H1 (cell line): ENCODE measurements at regions not wholly inside any gene's neighbourhood (a gene's known extent, or its start where the extent isn't known, plus 50 kb on each side); places are given as distances from the start of the nearest gene placed in this dataset.

Experiments
- CTCF ChIA-PET: fragments of 300-600 bp; sonication (Branson Sonifier 250); formaldehyde crosslinking; loops from one replicate; lab custom pipeline; 2021; ENCODE audit not compliant: partially characterized antibody; lab: Charles Lee
- POLR2A ChIA-PET: fragments of 300-600 bp; sonication (Branson Sonifier 250); formaldehyde crosslinking; loops from one replicate; lab custom pipeline; 2021; ENCODE audit warnings: inconsistent platforms; ENCODE audit not compliant: partially characterized antibody; lab: Charles Lee
- DNase-seq, 2 experiments: peaks; one replicate each; pipeline versions ENCODE4 v3.0.0 to v3.0.0-alpha.2; 2010 to 2022; ENCODE audit warnings: low spot score in 2 of 2, low read depth in 1 of 2, mixed read lengths in 1 of 2
- FAIRE-seq: peaks from 2 replicates; lab custom pipeline; 2011; peaks lifted over from hg19 to GRCh38; lab: Jason Lieb, UNC
- H2AFZ ChIP-seq: 2 replicates; pipeline ENCODE4 v1.8.1; 2012; ENCODE audit warnings: low read length, inconsistent platforms
- H2AK5ac ChIP-seq: 2 replicates; pipeline ENCODE4 v1.6.1; 2013; ENCODE audit warnings: low read depth, low read length
- H2BK120ac ChIP-seq: replicated peaks from 2 replicates; pipeline ENCODE3; 2013; ENCODE audit warnings: low read depth, low read length, inconsistent platforms
- H2BK12ac ChIP-seq: 2 replicates; pipeline ENCODE4 v1.6.1; 2013; ENCODE audit warnings: low read depth, low read length
- H2BK15ac ChIP-seq: 2 replicates; pipeline ENCODE4 v1.6.1; 2013; ENCODE audit warnings: low read length
- H2BK20ac ChIP-seq: 2 replicates; pipeline ENCODE4 v1.6.1; 2013; ENCODE audit warnings: low read length
- H2BK5ac ChIP-seq: 2 replicates; pipeline ENCODE4 v1.6.1; 2013; ENCODE audit warnings: low read depth, low read length
- H3K14ac ChIP-seq: 2 replicates; pipeline ENCODE4 v1.6.1; 2013; ENCODE audit warnings: inconsistent platforms; ENCODE audit not compliant: insufficient read length
- H3K18ac ChIP-seq: 2 replicates; pipeline ENCODE4 v1.6.1; 2013; ENCODE audit warnings: low read length; ENCODE audit errors: extremely low read depth
- H3K23ac ChIP-seq: 2 replicates; pipeline ENCODE4 v1.6.1; 2013; ENCODE audit warnings: inconsistent platforms; ENCODE audit not compliant: insufficient read length
- H3K23me2 ChIP-seq: 2 replicates; pipeline ENCODE4 v1.6.1; 2013; ENCODE audit warnings: low read depth, low read length
- H3K27ac ChIP-seq: 2 replicates; pipeline ENCODE4 v1.6.1; 2011; ENCODE audit warnings: low read depth, low read length, inconsistent platforms
- H3K27me3 ChIP-seq, 4 experiments: replicated peaks in 1 of 4; 1 replicate in 1 of 4; 2 replicates in 3 of 4; pipeline versions ENCODE4 v1.6.1 to v1.8.1; 2011 to 2013; ENCODE audit warnings: low read length in 3 of 4, mild to moderate bottlenecking in 3 of 4, inconsistent platforms in 2 of 4, mixed read lengths in 2 of 4, moderate library complexity in 1 of 4; ENCODE audit not compliant: control insufficient read depth in 3 of 4, insufficient read depth in 3 of 4; ENCODE audit errors: extremely low read depth in 1 of 4
- H3K36me3 ChIP-seq, 4 experiments: 2 replicates each; pipeline versions ENCODE4 v1.6.1 to v1.8.1; 2011 to 2013; ENCODE audit warnings: mild to moderate bottlenecking in 4 of 4, low read length in 3 of 4, moderate library complexity in 2 of 4, control low read depth in 1 of 4, inconsistent platforms in 1 of 4; ENCODE audit not compliant: insufficient read depth in 4 of 4, control insufficient read depth in 2 of 4
- H3K4ac ChIP-seq: replicated peaks from 2 replicates; pipeline ENCODE3; 2013; ENCODE audit warnings: low read length, low read depth, mixed read lengths, inconsistent platforms; ENCODE audit not compliant: insufficient read length
- H3K4me1 ChIP-seq, 4 experiments: replicated peaks in 1 of 4; 1 replicate in 1 of 4; 2 replicates in 3 of 4; pipeline versions ENCODE4 v1.6.1 to v1.8.1; 2011 to 2013; ENCODE audit warnings: low read length in 3 of 4, inconsistent platforms in 2 of 4, mixed read lengths in 1 of 4; ENCODE audit not compliant: insufficient read depth in 4 of 4, control insufficient read depth in 3 of 4
- H3K4me2 ChIP-seq, 2 experiments: 2 replicates each; pipeline versions ENCODE4 v1.6.1 to v1.8.1; 2011 to 2013; ENCODE audit warnings: low read depth in 2 of 2, low read length in 2 of 2, control low read depth in 1 of 2, inconsistent platforms in 1 of 2, mild to moderate bottlenecking in 1 of 2; ENCODE audit not compliant: insufficient read depth in 1 of 2
- H3K4me3 ChIP-seq, 4 experiments: fragments of 200-600, 300-600 bp in 1 of 4; sonication (generic), shearing (Covaris generic), sonication (Bioruptor Twin) in 1 of 4; 2 replicates each; pipeline versions ENCODE4 v1.5.1 to v1.8.1; 2011 to 2016; ENCODE audit warnings: low read length in 4 of 4, low read depth in 3 of 4, control low read depth in 2 of 4, inconsistent platforms in 2 of 4, mild to moderate bottlenecking in 2 of 4, mixed read lengths in 1 of 4, moderate library complexity in 1 of 4; ENCODE audit not compliant: insufficient read depth in 2 of 4; ENCODE audit errors: extremely low read depth in 1 of 4
- H3K56ac ChIP-seq: replicated peaks from 2 replicates; pipeline ENCODE3; 2013; ENCODE audit warnings: low read depth, mild to moderate bottlenecking, mixed read lengths, low read length, inconsistent platforms; ENCODE audit not compliant: insufficient read length
- H3K79me1 ChIP-seq: 2 replicates; pipeline ENCODE4 v1.6.1; 2013; ENCODE audit warnings: low read depth, low read length, control low read depth
- H3K79me2 ChIP-seq, 2 experiments: 2 replicates each; pipeline versions ENCODE4 v1.6.1 to v1.8.1; 2012 to 2013; ENCODE audit warnings: low read length in 2 of 2, mild to moderate bottlenecking in 2 of 2, inconsistent platforms in 1 of 2; ENCODE audit not compliant: insufficient read depth in 2 of 2, control insufficient read depth in 1 of 2
- H3K9ac ChIP-seq, 4 experiments: replicated peaks in 1 of 4; 1 replicate in 1 of 4; 2 replicates in 3 of 4; pipeline versions ENCODE4 v1.6.1 to v1.8.1; 2011 to 2013; ENCODE audit warnings: low read depth in 3 of 4, low read length in 3 of 4, control low read depth in 2 of 4, mild to moderate bottlenecking in 2 of 4, moderate library complexity in 2 of 4, inconsistent platforms in 1 of 4; ENCODE audit errors: extremely low read depth in 1 of 4
- H3K9me3 ChIP-seq, 2 experiments: 2 replicates each; pipeline versions ENCODE4 v1.6.1 to v1.8.1; 2012 to 2013; ENCODE audit warnings: mild to moderate bottlenecking in 2 of 2, moderate library complexity in 2 of 2, control low read depth in 1 of 2, inconsistent platforms in 1 of 2, low read depth in 1 of 2, low read length in 1 of 2, mixed read lengths in 1 of 2; ENCODE audit not compliant: insufficient read depth in 2 of 2
- H4K20me1 ChIP-seq, 2 experiments: replicated peaks in 1 of 2; 2 replicates each; pipeline versions ENCODE3 to v1.8.1; 2011 to 2013; ENCODE audit warnings: inconsistent platforms in 2 of 2, low read length in 2 of 2, mild to moderate bottlenecking in 1 of 2; ENCODE audit not compliant: insufficient read depth in 2 of 2, control insufficient read depth in 1 of 2
- H4K5ac ChIP-seq: 2 replicates; pipeline ENCODE4 v1.6.1; 2013; ENCODE audit warnings: low read length, low read depth, mixed read lengths, inconsistent platforms; ENCODE audit not compliant: insufficient read length
- H4K8ac ChIP-seq: 2 replicates; pipeline ENCODE4 v1.8.0; 2013; ENCODE audit warnings: mild to moderate bottlenecking, moderate library complexity, low read length, inconsistent platforms; ENCODE audit not compliant: insufficient read depth; ENCODE audit errors: extremely low read depth
- H4K91ac ChIP-seq: replicated peaks from 2 replicates; pipeline ENCODE3; 2013; ENCODE audit warnings: low read length, mixed read lengths, inconsistent platforms; ENCODE audit not compliant: insufficient read length
- ATF2 ChIP-seq: IDR thresholded peaks from 2 replicates; pipeline ENCODE4 v1.6.1; 2012; ENCODE audit warnings: low read length, inconsistent platforms
- BACH1 ChIP-seq: IDR thresholded peaks from 2 replicates; pipeline ENCODE4 v1.6.1; 2012; ENCODE audit warnings: low read length, improper control_type of control experiment
- CBX8 ChIP-seq: fragments of 300-800, 300-1000 bp; sonication (generic); IDR thresholded peaks from 2 replicates; pipeline ENCODE4 v1.7.1; 2016; ENCODE audit warnings: low read depth, low read length, borderline replicate concordance
- CHD1 ChIP-seq: IDR thresholded peaks from 2 replicates; pipeline ENCODE4 v1.6.1; 2012; ENCODE audit warnings: low read depth, low read length, improper control_type of control experiment
- GABPA ChIP-seq: IDR thresholded peaks from 2 replicates; pipeline ENCODE4 v1.6.1; 2011; ENCODE audit warnings: mild to moderate bottlenecking, low read length, moderate library complexity, borderline replicate concordance; ENCODE audit not compliant: insufficient read depth
- JUN ChIP-seq: IDR thresholded peaks from 2 replicates; pipeline ENCODE4 v1.6.1; 2011; ENCODE audit warnings: low read depth, mild to moderate bottlenecking, improper control_type of control experiment, low read length
- KDM1A ChIP-seq: fragments of 200-600, 300-600 bp; sonication (generic); IDR thresholded peaks from 2 replicates; pipeline ENCODE4 v1.7.1; 2016; ENCODE audit warnings: mild to moderate bottlenecking, low read length, borderline replicate concordance
- POLR2A ChIP-seq, 2 experiments: IDR thresholded peaks; 1 replicate in 1 of 2; 2 replicates in 1 of 2; pipeline ENCODE4 v1.6.1; 2011; ENCODE audit warnings: low read depth in 2 of 2, low read length in 2 of 2, mild to moderate bottlenecking in 2 of 2; ENCODE audit errors: control extremely low read depth in 1 of 2
- POLR2AphosphoS5 ChIP-seq: IDR thresholded peaks from 2 replicates; pipeline ENCODE4 v1.6.1; 2011; ENCODE audit warnings: low read depth, low read length
- POU5F1 ChIP-seq: IDR thresholded peaks from 2 replicates; pipeline ENCODE4 v1.6.1; 2011; ENCODE audit warnings: low read depth, mild to moderate bottlenecking, low read length, moderate library complexity
- SAP30 ChIP-seq: fragments of 300-600 bp; sonication (generic); IDR thresholded peaks from 2 replicates; pipeline ENCODE4 v1.7.1; 2012; ENCODE audit warnings: low read length, moderate library complexity, mild to moderate bottlenecking, inconsistent platforms; ENCODE audit not compliant: insufficient read depth, insufficient replicate concordance
- TAF1 ChIP-seq: IDR thresholded peaks from 2 replicates; pipeline ENCODE4 v1.6.1; 2011; ENCODE audit warnings: mild to moderate bottlenecking, low read depth, low read length
- TAF7 ChIP-seq: optimal IDR thresholded peaks from 2 replicates; pipeline ENCODE3; 2011; ENCODE audit warnings: low read depth, mild to moderate bottlenecking, inconsistent platforms, low read length, moderate library complexity, borderline replicate concordance
- TBP ChIP-seq: IDR thresholded peaks from 2 replicates; pipeline ENCODE4 v1.6.1; 2011; ENCODE audit warnings: low read depth, low read length, improper control_type of control experiment
- TEAD4 ChIP-seq: IDR thresholded peaks from 2 replicates; pipeline ENCODE4 v1.6.1; 2012; ENCODE audit warnings: low read depth, low read length, inconsistent platforms, mixed read lengths
- WGBS, 2 experiments: shearing (Covaris generic) in 1 of 2; methylation state at CpG; one replicate each; pipeline versions ENCODE4 v1.1.6 to v1.1.7; 2013 to 2015; ENCODE audit warnings: low lambda C conversion rate in 2 of 2, mixed read lengths in 2 of 2, inconsistent platforms in 1 of 2, low coverage in 1 of 2, missing lambda C conversion rate in 1 of 2; ENCODE audit not compliant: insufficient replicate concordance in 2 of 2, insufficient coverage in 1 of 2, insufficient read length in 1 of 2; ENCODE audit errors: extremely low coverage in 1 of 2, missing lambda C conversion rate in 1 of 2; 5-methylcytosine and 5-hydroxymethylcytosine counted together

GRCh38 chr2:12293874-12294273 is 422.9 kb upstream of the TRIB2 start:
- no peak overlapping the region for H2BK20ac ChIP-seq
- H3K9ac ChIP-seq = no peak overlapping the region
- H4K5ac ChIP-seq = no peak overlapping the region
- H4K20me1 ChIP-seq = no peaks in the 10 kb centered on the region
- no peak overlapping the region for H3K27ac ChIP-seq
- no peaks in the 10 kb centered on the region; the same call in 1 of the 2 replicates for H3K23me2 ChIP-seq
- H2AFZ ChIP-seq = no peak overlapping the region
- no peak overlapping the region for H3K14ac ChIP-seq
- H4K91ac ChIP-seq = no peak overlapping the region
- H3K9me3 ChIP-seq = no peaks in the 10 kb centered on the region
- H2BK5ac ChIP-seq = no peak overlapping the region
- H3K18ac ChIP-seq = no peak overlapping the region
- no peak overlapping the region for H3K4ac ChIP-seq
- no peak overlapping the region for H2AK5ac ChIP-seq
- 95% methylated on average over 1 of the region's 1 CpG; no CpG with 5 or more reads in 1 of the 2 experiments for WGBS, 2 experiments
- H3K79me1 ChIP-seq = no peaks in the 10 kb centered on the region
- H3K23ac ChIP-seq = no peak overlapping the region
- DNase-seq = no peak
- no peak overlapping the region for H3K4me3 ChIP-seq
- H3K4me1 ChIP-seq = no peaks in the 10 kb centered on the region
- POLR2A ChIA-PET = no interaction called here
- no peak overlapping the region for H2BK120ac ChIP-seq
- no peak overlapping the region for H3K56ac ChIP-seq
- H2BK15ac ChIP-seq = no peak overlapping the region
- no peak overlapping the region for H2BK12ac ChIP-seq
- H3K36me3 ChIP-seq = no peaks in the 10 kb centered on the region
- CTCF ChIA-PET = interaction anchor here (0.8 kb wide), 1 partner anchor 32 kb away, joined by 3 read pairs; no protein-coding TSS in a partner anchor
- no peak for FAIRE-seq
- no peak overlapping the region for H4K8ac ChIP-seq
- H3K27me3 ChIP-seq = no peaks in the 10 kb centered on the region
- H3K4me2 ChIP-seq = no peak overlapping the region
- no peaks in the 10 kb centered on the region for H3K79me2 ChIP-seq
- no peak for TF ChIP-seq POLR2AphosphoS5
- no peak for TF ChIP-seq TAF1
- no peak for TF ChIP-seq ATF2
- no peak for TF ChIP-seq BACH1
- TF ChIP-seq POLR2A (IDR thresholded peaks at IDR 0.05; ENCODE audit: control extremely low read depth in 1 of 2, low read depth in 2 of 2, low read length in 2 of 2) = no peak
- no peak for TF ChIP-seq TAF7
- no peak for TF ChIP-seq POU5F1
- TF ChIP-seq KDM1A = no peak
- no peak for TF ChIP-seq CBX8
- no peak for TF ChIP-seq TBP
- no peak for TF ChIP-seq SAP30
- no peak for TF ChIP-seq CHD1
- no peak for TF ChIP-seq TEAD4
- TF ChIP-seq JUN = no peak
- no peak for TF ChIP-seq GABPA
